OCI-LY7 (cell line): ENCODE measurements at regions not wholly inside any gene's neighbourhood (a gene's known extent, or its start where the extent isn't known, plus 50 kb on each side); places are given as distances from the start of the nearest gene placed in this dataset.

Experiments
- BruUV-seq: library from RNA; stranded (reverse); fragments of 400-500 nt; replicated peaks from 2 replicates; lab custom pipeline; 2021; lab: Mats Ljungman, UMichigan
- CTCF ChIA-PET: fragments of 300-600 bp; sonication (Branson Sonifier 250); formaldehyde crosslinking; loops from one replicate; lab custom pipeline; 2022; ENCODE audit warnings: antibody characterized with exemption; ENCODE audit not compliant: unreplicated experiment; lab: Charles Lee
- POLR2A ChIA-PET: fragments of 300-600 bp; sonication (Branson Sonifier 250); formaldehyde crosslinking; loops from one replicate; lab custom pipeline; 2022; ENCODE audit warnings: antibody characterized with exemption; lab: Charles Lee
- DNase-seq: peaks from one replicate; pipeline ENCODE4 v3.0.0-alpha.2; 2015; ENCODE audit warnings: low spot score
- H2AFZ ChIP-seq: fragments of 200-600 bp; sonication (generic), shearing (Covaris generic); 2 replicates; pipeline ENCODE4 v1.6.1; 2014; ENCODE audit warnings: mild to moderate bottlenecking, antibody characterized with exemption, low read length, moderate library complexity
- H3K27ac ChIP-seq: fragments of 200-600 bp; sonication (generic); 2 replicates; pipeline ENCODE4 v1.5.1; 2014; ENCODE audit warnings: mixed run types, low read depth, mild to moderate bottlenecking, moderate library complexity, low read length, inconsistent platforms; ENCODE audit not compliant: poor library complexity, severe bottlenecking
- H3K36me3 ChIP-seq: fragments of 200-600 bp; sonication (generic); 2 replicates; pipeline ENCODE4 v1.6.1; 2014; ENCODE audit warnings: mild to moderate bottlenecking, antibody characterized with exemption, low read length, moderate library complexity, mixed read lengths; ENCODE audit not compliant: insufficient read depth
- H3K4me1 ChIP-seq: fragments of 200-600 bp; sonication (generic); 2 replicates; pipeline ENCODE4 v1.5.1; 2014; ENCODE audit warnings: mild to moderate bottlenecking, low read length; ENCODE audit not compliant: insufficient read depth, poor library complexity, severe bottlenecking
- H3K4me2 ChIP-seq: fragments of 200-600 bp; sonication (generic); 2 replicates; pipeline ENCODE4 v1.6.1; 2014; ENCODE audit warnings: mild to moderate bottlenecking, low read length
- H3K4me3 ChIP-seq: fragments of 200-600 bp; sonication (generic); 2 replicates; pipeline ENCODE4 v1.5.1; 2014; ENCODE audit warnings: mild to moderate bottlenecking, low read depth, low read length; ENCODE audit not compliant: poor library complexity, severe bottlenecking
- H3K79me2 ChIP-seq: fragments of 200-600 bp; sonication (generic); 2 replicates; pipeline ENCODE4 v1.6.1; 2016; ENCODE audit warnings: low read depth, mild to moderate bottlenecking, low read length, moderate library complexity, mixed read lengths; ENCODE audit not compliant: insufficient read depth
- H3K9me2 ChIP-seq: fragments of 200-600 bp; sonication (generic); 2 replicates; pipeline ENCODE4 v1.6.1; 2016; ENCODE audit warnings: mild to moderate bottlenecking, low read length, mixed read lengths; ENCODE audit not compliant: insufficient read depth
- H3K9me3 ChIP-seq: fragments of 200-600 bp; sonication (generic); 2 replicates; pipeline ENCODE4 v1.6.1; 2014; ENCODE audit warnings: mild to moderate bottlenecking, mixed run types, low read length, mixed read lengths
- H4K20me1 ChIP-seq: fragments of 200-600 bp; sonication (generic); 2 replicates; pipeline ENCODE4 v1.6.1; 2014; ENCODE audit warnings: mild to moderate bottlenecking, antibody characterized with exemption, low read length, moderate library complexity, mixed read lengths; ENCODE audit not compliant: insufficient read depth
- CTCF ChIP-seq: fragments of 200-600 bp; sonication (generic); conservative IDR thresholded peaks from 2 replicates; pipeline ENCODE4 v1.5.1; 2014; ENCODE audit warnings: mild to moderate bottlenecking, antibody characterized with exemption, low read length, moderate library complexity, mixed read lengths
- EZH2phosphoT487 ChIP-seq: fragments of 200-600 bp; sonication (generic); IDR thresholded peaks from 2 replicates; pipeline ENCODE4 v1.6.1; 2018; ENCODE audit warnings: low read depth, borderline replicate concordance, mild to moderate bottlenecking, mixed run types, antibody characterized with exemption, low read length, moderate library complexity, mixed read lengths
- intact Hi-C: fragments of 100-400 bp; cut with micrococcal nuclease; formaldehyde crosslinking; loops from one replicate; pipeline ENCODE4 v1.10.0; 2022; ENCODE audit not compliant: unreplicated experiment

- intact Hi-C loops: no loop called here
- no peaks in the 10 kb centered on the region for H3K36me3 ChIP-seq
- H3K9me2 ChIP-seq: no peaks in the 10 kb centered on the region
- no peak overlapping the region for H3K27ac ChIP-seq
- DNase-seq: no peak
- no peak overlapping the region for H3K4me2 ChIP-seq
- H3K79me2 ChIP-seq: no peaks in the 10 kb centered on the region
- no TSS peak for BruUV-seq
- H4K20me1 ChIP-seq: no peaks in the 10 kb centered on the region
- H3K4me3 ChIP-seq: no peak overlapping the region
- TF ChIP-seq CTCF (no peak), EZH2phosphoT487 (no peak)
- H2AFZ ChIP-seq: no peak overlapping the region
- CTCF ChIA-PET: no interaction called here
- H3K9me3 ChIP-seq: no peaks in the 10 kb centered on the region
- POLR2A ChIA-PET: interaction anchor here (1.0 kb wide), 1 partner anchor 237 kb away, joined by 4 read pairs; the partner anchor contains the start of gene OLFML3
- no peaks in the 10 kb centered on the region for H3K4me1 ChIP-seq
These were observed 61.8 kb upstream of the SYT6 start for GRCh38 chr1:114215436-114215835.

GRCh38 chr1:114214016-114214415, 60.3 kb upstream of the SYT6 start:
- no peak overlapping the region for H3K27ac ChIP-seq
- H3K9me3 ChIP-seq: no peaks in the 10 kb centered on the region
- no TSS peak for BruUV-seq
- intact Hi-C loops: no loop called here
- H2AFZ ChIP-seq: no peak overlapping the region
- H3K79me2 ChIP-seq: no peaks in the 10 kb centered on the region
- H3K4me1 ChIP-seq: no peaks in the 10 kb centered on the region
- H3K4me2 ChIP-seq: no peak overlapping the region
- no peaks in the 10 kb centered on the region for H3K36me3 ChIP-seq
- TF ChIP-seq CTCF (no peak), EZH2phosphoT487 (no peak)
- no peaks in the 10 kb centered on the region for H4K20me1 ChIP-seq
- ChIA-PET POLR2A (no interaction called here), CTCF (no interaction called here)
- H3K9me2 ChIP-seq: no peaks in the 10 kb centered on the region
- H3K4me3 ChIP-seq: no peak overlapping the region
- no peak for DNase-seq

GRCh38 chr1:114209971-114210370, 56.3 kb upstream of the SYT6 start:
- H3K79me2 ChIP-seq: no peaks in the 10 kb centered on the region
- no peak overlapping the region for H2AFZ ChIP-seq
- H3K4me1 ChIP-seq: no peaks in the 10 kb centered on the region
- H3K36me3 ChIP-seq: no peaks in the 10 kb centered on the region
- H3K27ac ChIP-seq: no peak overlapping the region
- ChIA-PET CTCF (no interaction called here), POLR2A (interaction anchor here (0.6 to 1.1 kb wide), 2 partner anchors 109 to 679 kb away, joined by 3 to 9 read pairs; no protein-coding TSS in a partner anchor)
- no peak overlapping the region for H3K4me3 ChIP-seq
- TF ChIP-seq CTCF (no peak), EZH2phosphoT487 (no peak)
- no peaks in the 10 kb centered on the region for H3K9me3 ChIP-seq
- no peak for DNase-seq
- intact Hi-C loops: no loop called here
- H4K20me1 ChIP-seq: no peaks in the 10 kb centered on the region
- H3K9me2 ChIP-seq: no peaks in the 10 kb centered on the region
- BruUV-seq: no TSS peak
- H3K4me2 ChIP-seq: no peak overlapping the region
